Endothelial cell of umbilical vein (primary cell): ENCODE measurements at regions not wholly inside any gene's neighbourhood (a gene's known extent, or its start where the extent isn't known, plus 50 kb on each side); places are given as distances from the start of the nearest gene placed in this dataset.
"Not testable (repeated sequence)": the region's sequence is repeated elsewhere in the genome, so short reads cannot be mapped to it uniquely, and the experiment has no call there.

Experiments
- BruUV-seq: library from RNA; stranded (reverse); fragments of 400-500 nt; replicated peaks from 2 replicates; lab custom pipeline; 2021; lab: Mats Ljungman, UMichigan
- CTCF ChIA-PET: fragments of 300-600, 350-600 bp; sonication (Branson Sonifier 250); formaldehyde crosslinking; loops from one replicate; lab custom pipeline; 2021; ENCODE audit warnings: antibody characterized with exemption, inconsistent platforms; lab: Charles Lee
- POLR2A ChIA-PET: fragments of 300-600, 350-600 bp; sonication (Branson Sonifier 250); formaldehyde crosslinking; loops from one replicate; lab custom pipeline; 2021; ENCODE audit warnings: antibody characterized with exemption, inconsistent platforms; lab: Charles Lee
- DNase-seq: peaks from one replicate; pipeline ENCODE4 v3.0.0-alpha.2; 2011; ENCODE audit warnings: low read depth, low spot score
- FAIRE-seq: peaks from 2 replicates; lab custom pipeline; 2011; peaks lifted over from hg19 to GRCh38; lab: Jason Lieb, UNC
- H2AFZ ChIP-seq: 2 replicates; pipeline ENCODE4 v1.6.0; 2012; ENCODE audit warnings: low read depth, low read length, control low read depth, inconsistent platforms
- H3K27ac ChIP-seq: 2 replicates; pipeline ENCODE4 v1.5.1; 2011; ENCODE audit warnings: low read depth, mild to moderate bottlenecking, control low read depth, low read length, moderate library complexity; ENCODE audit not compliant: insufficient read depth
- H3K27me3 ChIP-seq, 2 experiments: 2 replicates each; pipeline versions ENCODE4 v1.6.0 to v1.6.1; 2011; ENCODE audit warnings: low read length in 2 of 2, mixed read lengths in 1 of 2; ENCODE audit not compliant: control insufficient read depth in 2 of 2, insufficient read depth in 2 of 2
- H3K36me3 ChIP-seq, 2 experiments: 2 replicates in 1 of 2; 3 replicates in 1 of 2; pipeline ENCODE4 v1.5.1; 2011; ENCODE audit warnings: low read length in 2 of 2, mild to moderate bottlenecking in 1 of 2, moderate library complexity in 1 of 2; ENCODE audit not compliant: control insufficient read depth in 2 of 2, insufficient read depth in 2 of 2; ENCODE audit errors: extremely low read depth in 1 of 2
- H3K4me1 ChIP-seq: 3 replicates; pipeline ENCODE4 v1.5.1; 2011; ENCODE audit warnings: mild to moderate bottlenecking, low read length; ENCODE audit not compliant: control insufficient read depth, insufficient read depth; ENCODE audit errors: extremely low read depth
- H3K4me2 ChIP-seq: 2 replicates; pipeline ENCODE4 v1.6.1; 2011; ENCODE audit warnings: low read length, control low read depth, mixed read lengths; ENCODE audit not compliant: insufficient read depth
- H3K4me3 ChIP-seq, 3 experiments: fragments of 200-600 bp in 1 of 3; sonication (generic), shearing (Covaris generic) in 1 of 3; replicated peaks in 1 of 3; 2 replicates each; pipeline ENCODE4 v1.5.1; 2011 to 2016; ENCODE audit warnings: control low read depth in 3 of 3, low read length in 3 of 3, mild to moderate bottlenecking in 2 of 3, inconsistent platforms in 1 of 3, low read depth in 1 of 3, moderate library complexity in 1 of 3; ENCODE audit not compliant: insufficient read depth in 1 of 3
- H3K79me2 ChIP-seq: 2 replicates; pipeline ENCODE4 v1.6.0; 2012; ENCODE audit warnings: low read length, inconsistent platforms; ENCODE audit not compliant: control insufficient read depth, insufficient read depth
- H3K9ac ChIP-seq: replicated peaks from 2 replicates; pipeline ENCODE3; 2011; ENCODE audit warnings: low read length, control low read depth; ENCODE audit not compliant: insufficient read depth; ENCODE audit errors: extremely low read depth
- H3K9me1 ChIP-seq: replicated peaks from 3 replicates; pipeline ENCODE4 v1.6.0; 2011; ENCODE audit warnings: mild to moderate bottlenecking, low read length; ENCODE audit not compliant: control insufficient read depth, insufficient read depth; ENCODE audit errors: extremely low read depth
- H3K9me3 ChIP-seq: replicated peaks from 2 replicates; pipeline ENCODE4 v1.5.1; 2012; ENCODE audit warnings: low read length, inconsistent platforms; ENCODE audit not compliant: control insufficient read depth, insufficient read depth
- H4K20me1 ChIP-seq: replicated peaks from 2 replicates; pipeline ENCODE3; 2011; ENCODE audit warnings: mild to moderate bottlenecking, low read length; ENCODE audit not compliant: control insufficient read depth, insufficient read depth; ENCODE audit errors: extremely low read depth
- EZH2 ChIP-seq: IDR thresholded peaks from 2 replicates; pipeline ENCODE4 v1.6.1; 2012; ENCODE audit warnings: borderline replicate concordance, low read depth, mild to moderate bottlenecking, moderate library complexity, low read length, inconsistent platforms; ENCODE audit not compliant: severe bottlenecking
- dilution Hi-C: fragments of 300-500 bp; cut with MboI; formaldehyde crosslinking; loops from one replicate; pipeline ENCODE4 v1.15.0; 2019; ENCODE audit warnings: low sequenced_read_pairs; ENCODE audit not compliant: extremely low pct_ligation_motif_present
- intact Hi-C: fragments of 100-400 bp; cut with micrococcal nuclease; formaldehyde crosslinking; loops from one replicate; pipeline ENCODE4 v1.10.0; 2022

DNA sequence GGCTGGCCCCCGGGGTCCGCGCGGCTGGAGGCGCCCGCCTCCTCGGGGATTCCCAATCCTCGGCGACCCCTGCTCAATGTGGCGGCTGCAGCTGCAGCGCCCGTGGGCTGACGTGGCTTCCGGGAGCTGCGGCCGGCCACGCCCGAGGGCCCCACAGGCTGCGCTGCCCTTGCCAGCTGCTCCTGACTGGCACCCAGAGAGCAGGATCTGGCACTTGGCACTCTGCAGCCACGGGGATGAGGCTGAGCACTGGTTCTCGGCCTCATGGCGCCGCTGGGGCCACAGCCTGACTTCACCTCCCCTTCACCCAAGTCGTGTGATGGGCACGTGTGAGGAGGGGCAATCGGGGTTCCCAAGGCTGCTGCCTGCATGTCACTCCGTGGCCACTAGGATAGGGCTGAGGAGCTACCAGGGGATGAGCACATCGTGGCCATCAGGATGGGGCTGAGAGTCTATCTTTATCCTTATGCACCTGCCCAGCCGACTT is 267.8 kb upstream of the FRG2C start:
- intact Hi-C loops, result no loop called here
- no peak overlapping the region for H3K4me2 ChIP-seq
- no peak for FAIRE-seq

DNA sequence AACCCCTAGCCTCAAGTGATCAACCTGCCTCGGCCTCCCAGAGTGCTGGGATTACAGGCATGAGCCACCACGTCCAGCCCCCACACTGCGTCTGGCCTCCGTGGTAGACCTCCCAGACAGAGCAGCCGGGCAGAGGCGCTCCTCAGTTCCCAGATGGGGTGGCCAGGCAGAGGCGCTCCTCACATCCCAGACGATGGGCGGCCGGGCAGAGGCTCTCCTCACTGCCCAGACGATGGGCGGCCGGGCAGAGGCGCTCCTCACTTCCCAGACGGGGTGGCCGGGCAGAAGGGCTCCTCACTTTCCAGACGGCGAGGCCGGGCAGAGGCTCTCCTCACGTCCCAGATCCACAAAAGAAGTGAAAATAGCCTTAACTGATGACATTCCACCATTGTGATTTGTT is 266.6 kb upstream of the FRG2C start:
- H3K36me3 ChIP-seq, H3K9me3 ChIP-seq, H3K4me2 ChIP-seq, H3K27me3 ChIP-seq, DNase-seq, POLR2A ChIA-PET, H3K27ac ChIP-seq, FAIRE-seq, BruUV-seq, H2AFZ ChIP-seq, CTCF ChIA-PET, intact Hi-C loops, H3K9me1 ChIP-seq, H3K79me2 ChIP-seq, H3K4me1 ChIP-seq, H3K9ac ChIP-seq, H3K4me3 ChIP-seq, dilution Hi-C loops, H4K20me1 ChIP-seq: not testable (repeated sequence)

More for the DNA sequence above, 267.8 kb upstream of the FRG2C start:
- Histone ChIP-seq H2AFZ (no peak overlapping the region), H3K4me3 (no peak overlapping the region), H3K79me2 (no peaks in the 10 kb centered on the region), H3K9ac (no peak overlapping the region), H4K20me1 (no peaks in the 10 kb centered on the region), H3K4me1 (no peaks in the 10 kb centered on the region), H3K27ac (no peak overlapping the region), H3K9me1 (no peaks in the 10 kb centered on the region), H3K36me3 (no peaks in the 10 kb centered on the region), H3K27me3 (no peaks in the 10 kb centered on the region), H3K9me3 (no peaks in the 10 kb centered on the region)
- no peak for DNase-seq
- TF ChIP-seq EZH2, result no peak
- dilution Hi-C loops, result no loop called here
- ChIA-PET CTCF (no interaction called here), POLR2A (no interaction called here)
- no TSS peak for BruUV-seq
